ENCODE measurements at regions not wholly inside any gene's neighbourhood (a gene's known extent, or its start where the extent isn't known, plus 50 kb on each side); places are given as distances from the start of the nearest gene placed in this dataset.

DNA sequence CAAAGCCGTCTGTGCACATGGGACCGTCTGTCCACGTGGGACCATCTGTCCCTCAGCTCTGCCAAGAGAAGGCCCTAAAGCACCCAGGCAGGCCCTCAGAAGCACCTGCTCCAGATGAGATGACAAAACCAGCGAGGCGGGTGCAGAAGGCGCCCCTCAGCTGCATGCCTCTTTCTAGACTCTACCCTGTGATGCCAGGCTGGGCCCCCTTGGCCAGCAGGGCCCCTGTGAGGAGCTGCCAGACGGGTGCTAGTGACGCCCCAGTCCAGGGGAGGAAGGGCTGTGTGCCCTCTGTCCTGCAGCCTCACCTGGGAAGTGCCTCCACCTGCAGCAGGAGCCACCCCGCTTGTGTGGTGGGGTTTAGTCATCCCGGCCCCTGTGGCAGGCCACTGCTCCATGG, 309.2 kb upstream of the SHH start:
- TF ChIP-seq, protein P1, sequence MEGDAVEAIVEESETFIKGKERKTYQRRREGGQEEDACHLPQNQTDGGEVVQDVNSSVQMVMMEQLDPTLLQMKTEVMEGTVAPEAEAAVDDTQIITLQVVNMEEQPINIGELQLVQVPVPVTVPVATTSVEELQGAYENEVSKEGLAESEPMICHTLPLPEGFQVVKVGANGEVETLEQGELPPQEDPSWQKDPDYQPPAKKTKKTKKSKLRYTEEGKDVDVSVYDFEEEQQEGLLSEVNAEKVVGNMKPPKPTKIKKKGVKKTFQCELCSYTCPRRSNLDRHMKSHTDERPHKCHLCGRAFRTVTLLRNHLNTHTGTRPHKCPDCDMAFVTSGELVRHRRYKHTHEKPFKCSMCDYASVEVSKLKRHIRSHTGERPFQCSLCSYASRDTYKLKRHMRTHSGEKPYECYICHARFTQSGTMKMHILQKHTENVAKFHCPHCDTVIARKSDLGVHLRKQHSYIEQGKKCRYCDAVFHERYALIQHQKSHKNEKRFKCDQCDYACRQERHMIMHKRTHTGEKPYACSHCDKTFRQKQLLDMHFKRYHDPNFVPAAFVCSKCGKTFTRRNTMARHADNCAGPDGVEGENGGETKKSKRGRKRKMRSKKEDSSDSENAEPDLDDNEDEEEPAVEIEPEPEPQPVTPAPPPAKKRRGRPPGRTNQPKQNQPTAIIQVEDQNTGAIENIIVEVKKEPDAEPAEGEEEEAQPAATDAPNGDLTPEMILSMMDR (IDR thresholded peaks at IDR 0.05; ENCODE audit: insufficient read depth, low read length, poor library complexity, severe bottlenecking), result no peak
- TF ChIP-seq EZH2phosphoT487 (conservative IDR thresholded peaks at IDR 0.05; ENCODE audit: low read length), result no peak
